Muscle layer of duodenum (tissue), 2 donors: ENCODE measurements at regions not wholly inside any gene's neighbourhood (a gene's known extent, or its start where the extent isn't known, plus 50 kb on each side); places are given as distances from the start of the nearest gene placed in this dataset.

Source experiments
- H3K27ac ChIP-seq: one replicate; pipeline ENCODE4 v1.7.0; 2013; ENCODE audit warnings: mild to moderate bottlenecking, low read length
- H3K27me3 ChIP-seq: one replicate; pipeline ENCODE4 v1.7.0; 2013; ENCODE audit warnings: low read depth, mild to moderate bottlenecking, control low read depth, low read length
- H3K36me3 ChIP-seq, 2 donors: one replicate each; pipeline ENCODE4 v1.7.0; 2013; ENCODE audit warnings: low read length in 2 of 2, control low read depth in 1 of 2, mild to moderate bottlenecking in 1 of 2; ENCODE audit not compliant: insufficient read depth in 2 of 2, control insufficient read depth in 1 of 2
- H3K4me1 ChIP-seq, 2 donors: one replicate each; pipeline ENCODE4 v1.7.0; 2013; ENCODE audit warnings: low read length in 2 of 2, mild to moderate bottlenecking in 2 of 2, control low read depth in 1 of 2, moderate library complexity in 1 of 2; ENCODE audit not compliant: insufficient read depth in 2 of 2, control insufficient read depth in 1 of 2
- H3K4me3 ChIP-seq, 2 donors: one replicate each; pipeline ENCODE4 v1.7.0; 2013; ENCODE audit warnings: low read length in 2 of 2, low read depth in 1 of 2, mild to moderate bottlenecking in 1 of 2
- H3K9me3 ChIP-seq, 2 donors: one replicate each; pipeline ENCODE4 v1.7.0; 2013; ENCODE audit warnings: low read length in 2 of 2, control low read depth in 1 of 2, mild to moderate bottlenecking in 1 of 2; ENCODE audit not compliant: control insufficient read depth in 1 of 2
- donor health status: healthy.

DNA sequence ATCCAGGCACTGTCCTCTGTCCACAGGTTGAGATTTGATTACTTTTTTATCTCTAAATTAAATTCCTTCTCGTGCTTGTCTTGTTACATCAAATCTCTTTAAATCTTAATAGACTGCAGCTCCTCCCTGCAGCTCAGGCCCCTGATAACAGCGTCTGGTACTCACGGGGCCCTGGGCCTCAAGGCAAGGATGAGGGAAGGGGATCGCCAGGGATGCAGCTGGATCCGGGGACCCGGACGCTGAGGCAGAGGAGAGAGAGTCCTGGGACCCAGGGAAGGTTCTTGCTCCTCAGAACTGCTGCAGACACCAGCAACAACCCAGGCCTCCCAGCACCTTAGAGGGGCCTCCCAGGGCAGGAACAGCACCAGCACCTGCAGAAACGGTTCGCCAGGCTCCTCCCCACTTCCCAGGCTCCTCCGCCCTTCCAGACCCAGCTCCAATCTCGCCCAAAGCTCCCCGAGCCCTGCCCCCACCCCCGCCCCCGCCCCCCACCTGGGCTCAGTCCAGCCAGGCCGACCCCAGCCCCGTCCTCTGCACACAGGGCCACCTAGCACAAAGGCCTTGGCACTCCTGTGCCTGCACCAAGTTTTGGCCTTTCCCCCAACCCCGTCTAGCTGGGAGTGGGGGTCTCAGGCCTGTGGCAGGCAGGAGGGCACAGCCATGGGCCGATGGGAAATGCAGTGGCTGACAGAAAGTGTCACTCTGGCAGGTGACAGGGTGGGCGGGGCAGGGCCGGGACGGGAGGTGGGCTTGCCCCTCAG is 60.3 kb upstream of the GALNT9 start:
- no peak overlapping the region for H3K27ac ChIP-seq
- H3K9me3 ChIP-seq, result no peaks in the 10 kb centered on the region
- no peaks in the 10 kb centered on the region for H3K4me1 ChIP-seq
- no peak overlapping the region for H3K4me3 ChIP-seq
- no peaks in the 10 kb centered on the region for H3K36me3 ChIP-seq
- no peaks in the 10 kb centered on the region for H3K27me3 ChIP-seq

DNA sequence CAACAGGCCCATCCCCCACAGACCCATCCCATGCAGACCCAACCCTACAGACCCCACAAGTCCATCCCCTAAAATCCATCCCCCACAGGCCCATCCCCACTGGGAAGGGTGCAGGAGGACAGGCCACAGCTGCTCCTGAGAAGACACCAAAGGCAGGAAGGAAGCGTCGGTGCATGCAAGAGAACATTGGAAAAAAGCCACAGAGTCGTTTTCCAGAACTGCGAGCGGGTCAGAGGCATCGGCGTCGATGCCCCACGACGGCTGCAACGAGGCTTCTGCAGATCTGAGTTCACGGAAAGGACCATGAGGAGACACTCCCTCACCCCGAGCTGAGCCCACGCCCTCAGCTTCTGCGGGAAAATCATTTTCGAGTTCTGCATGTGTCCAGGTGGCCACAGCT is 59.6 kb upstream of the GALNT9 start:
- Histone ChIP-seq H3K9me3 (no peaks in the 10 kb centered on the region), H3K27me3 (no peaks in the 10 kb centered on the region), H3K4me1 (no peaks in the 10 kb centered on the region), H3K36me3 (no peaks in the 10 kb centered on the region), H3K4me3 (no peak overlapping the region), H3K27ac (no peak overlapping the region)

DNA sequence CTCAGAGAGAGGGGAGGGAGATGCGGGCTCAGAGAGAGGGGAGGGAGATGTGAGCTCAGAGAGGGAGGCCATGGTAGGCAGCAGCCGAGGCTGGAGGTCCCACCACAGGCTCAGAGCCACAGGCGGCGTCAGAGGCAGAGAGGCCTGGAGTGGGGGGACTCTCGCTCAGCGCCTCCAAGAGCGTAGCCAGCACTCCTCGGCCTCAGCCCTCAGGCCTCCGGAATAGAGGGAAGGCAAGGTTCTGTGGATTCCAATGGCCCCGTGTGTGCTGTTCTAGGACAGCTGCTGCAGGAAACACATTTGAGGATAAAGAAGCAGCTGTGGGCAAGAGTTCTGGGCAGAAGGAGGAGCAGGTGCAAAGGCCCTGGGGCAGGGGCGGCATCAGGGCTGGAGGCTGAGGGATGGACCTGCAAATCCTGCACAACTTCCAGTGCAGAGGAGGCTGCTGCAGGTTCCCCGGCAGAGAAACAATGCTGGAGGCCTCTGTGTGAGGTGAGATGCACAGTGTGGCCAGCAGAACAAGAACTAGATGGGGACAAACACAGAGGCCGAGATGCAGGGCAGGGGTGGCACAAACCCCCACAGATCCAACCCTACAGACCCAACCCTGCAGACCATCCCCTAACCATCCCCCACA is 59.1 kb upstream of the GALNT9 start:
- H3K36me3 ChIP-seq, result no peaks in the 10 kb centered on the region
- H3K27ac ChIP-seq, result no peak overlapping the region
- H3K4me3 ChIP-seq, result no peak overlapping the region
- no peaks in the 10 kb centered on the region for H3K27me3 ChIP-seq
- H3K9me3 ChIP-seq, result no peaks in the 10 kb centered on the region
- no peaks in the 10 kb centered on the region for H3K4me1 ChIP-seq

DNA sequence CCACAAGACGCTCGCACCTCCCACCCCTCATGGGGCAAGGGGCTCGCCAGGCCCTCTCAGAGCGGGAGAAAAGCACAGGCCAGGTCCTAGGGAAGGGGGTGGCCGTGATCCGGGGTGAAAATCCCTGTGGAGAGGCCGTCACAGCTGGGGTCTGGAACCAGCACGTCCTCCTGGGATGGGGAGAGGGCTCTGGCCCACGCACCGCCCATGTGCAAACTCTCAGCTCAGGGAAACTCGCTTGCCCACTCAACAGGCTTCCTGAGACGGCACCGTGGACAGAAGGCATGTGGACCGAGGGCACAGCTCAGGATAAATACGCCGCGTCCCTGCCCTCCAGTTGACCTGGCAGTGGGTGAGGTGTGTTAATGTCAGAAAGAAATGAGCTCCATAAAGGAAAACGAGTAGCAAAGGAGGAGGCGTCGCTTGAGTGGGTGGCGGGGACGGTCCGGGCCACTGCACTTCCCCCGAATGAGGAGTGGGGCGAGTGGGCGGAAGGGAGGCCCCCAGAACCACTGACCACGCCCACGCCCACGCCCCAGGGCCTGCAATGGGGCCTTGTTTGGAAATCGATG is 57.6 kb upstream of the GALNT9 start:
- no peaks in the 10 kb centered on the region for H3K36me3 ChIP-seq
- no peaks in the 10 kb centered on the region for H3K9me3 ChIP-seq
- H3K4me3 ChIP-seq, result no peak overlapping the region
- H3K4me1 ChIP-seq, result no peaks in the 10 kb centered on the region
- H3K27ac ChIP-seq, result no peak overlapping the region
- H3K27me3 ChIP-seq, result peaks cover 4% of the 10 kb centered on the region

DNA sequence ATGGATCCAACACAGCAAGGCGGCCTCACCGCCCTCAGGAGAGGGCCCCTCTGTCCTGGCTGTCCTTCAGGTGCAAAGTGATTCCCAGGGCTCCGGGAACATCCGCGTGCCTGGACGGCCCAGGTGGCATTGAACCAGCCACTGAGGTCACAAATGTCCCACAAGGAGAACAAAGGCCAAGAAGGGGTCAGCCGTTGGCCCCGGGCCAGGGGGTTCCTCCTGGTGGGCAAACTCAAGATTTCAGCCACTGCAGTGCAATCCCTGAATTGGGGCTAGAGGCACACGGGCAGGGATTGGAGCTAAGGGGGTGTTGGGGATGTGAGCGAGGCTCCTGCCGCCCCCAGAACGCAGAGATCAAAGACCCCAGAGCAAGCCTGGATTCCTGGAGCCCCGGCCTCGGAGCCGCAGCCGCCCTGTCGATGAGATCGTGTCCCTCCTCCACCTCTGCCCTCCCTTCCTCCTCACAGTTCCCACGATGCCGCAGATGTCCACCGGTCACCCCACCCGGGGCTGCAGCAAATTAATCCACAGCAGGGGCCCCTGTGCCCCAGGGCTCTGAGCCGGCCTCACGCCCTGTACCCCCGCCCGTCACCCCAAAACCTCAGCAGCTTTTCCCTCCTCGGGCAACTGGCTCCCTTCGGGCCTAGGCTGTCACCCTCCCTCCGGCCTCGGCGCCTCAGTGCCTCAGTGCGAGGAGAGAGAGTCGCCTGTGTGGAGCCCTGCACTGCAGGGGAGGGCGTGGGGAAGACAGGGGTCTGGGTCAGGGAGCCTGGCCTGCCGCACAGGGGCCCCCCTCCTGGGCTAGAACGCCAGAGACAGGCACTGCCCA is 56.7 kb upstream of the GALNT9 start:
- no peak overlapping the region for H3K4me3 ChIP-seq
- no peaks in the 10 kb centered on the region for H3K36me3 ChIP-seq
- no peak overlapping the region for H3K27ac ChIP-seq
- H3K9me3 ChIP-seq, result no peaks in the 10 kb centered on the region
- H3K27me3 ChIP-seq, result peaks cover 9% of the 10 kb centered on the region
- H3K4me1 ChIP-seq, result no peaks in the 10 kb centered on the region

DNA sequence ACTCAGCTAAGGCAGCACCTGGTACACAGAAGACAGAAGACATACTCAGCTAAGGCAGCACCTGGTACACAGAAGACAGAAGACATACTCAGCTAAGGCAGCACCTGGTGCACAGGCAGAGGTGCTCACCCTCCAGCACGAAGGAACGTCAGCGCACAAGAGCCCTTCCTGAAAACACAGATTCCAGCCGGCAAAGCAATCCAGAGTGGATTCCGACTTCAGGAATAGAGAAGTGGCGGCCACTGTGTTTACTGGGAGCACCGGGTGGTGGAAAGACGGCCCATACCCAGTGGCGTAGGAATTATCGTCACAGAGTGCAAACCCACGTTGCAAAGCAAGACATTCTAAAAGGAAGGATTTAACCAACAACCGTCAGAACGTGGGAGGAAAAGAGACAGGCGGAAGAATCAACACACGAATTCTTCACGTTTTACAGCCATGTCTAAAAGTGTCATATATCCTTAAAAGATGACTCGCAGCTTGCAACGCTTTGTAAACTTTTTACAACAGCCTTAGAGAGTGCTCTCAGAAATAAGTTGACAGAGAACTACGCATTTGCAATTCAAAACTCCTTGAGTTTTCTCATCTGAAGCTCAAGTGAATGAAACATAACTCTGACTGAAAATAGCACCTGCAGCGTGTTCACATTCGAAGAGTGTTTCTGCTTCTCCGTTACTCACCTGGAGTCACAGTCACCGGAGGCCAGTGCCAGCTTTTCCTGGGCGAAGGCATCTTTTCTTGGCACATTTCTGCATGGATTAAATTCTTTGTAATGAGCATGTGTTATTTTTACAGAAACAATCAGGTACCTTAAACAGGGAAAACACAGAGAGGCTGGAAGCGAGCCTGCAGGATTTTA is 55.8 kb upstream of the GALNT9 start:
- H3K27me3 ChIP-seq, result peaks cover 12% of the 10 kb centered on the region
- H3K27ac ChIP-seq, result no peak overlapping the region
- no peak overlapping the region for H3K4me3 ChIP-seq
- no peaks in the 10 kb centered on the region for H3K36me3 ChIP-seq
- H3K4me1 ChIP-seq, result no peaks in the 10 kb centered on the region
- no peaks in the 10 kb centered on the region for H3K9me3 ChIP-seq

DNA sequence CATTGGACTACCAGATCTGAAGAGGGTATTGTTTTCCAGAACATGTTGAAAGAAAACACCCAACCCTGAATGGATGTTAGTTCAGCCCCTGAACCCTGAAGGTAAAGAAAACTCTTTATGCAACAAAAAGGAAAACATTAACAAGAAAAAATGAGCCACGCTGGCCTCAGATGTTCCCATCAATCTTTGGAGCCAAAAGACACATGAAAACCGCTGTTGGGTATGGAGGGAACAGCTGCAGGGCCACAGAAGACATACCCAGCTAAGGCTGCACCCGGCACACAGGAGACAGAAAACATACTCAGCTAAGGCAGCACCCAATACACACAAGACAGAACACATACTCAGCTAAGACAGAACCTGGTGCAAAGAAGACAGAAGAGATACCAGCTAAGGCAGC is 51.3 kb upstream of the GALNT9 start:
- Histone ChIP-seq H3K4me1 (no peaks in the 10 kb centered on the region), H3K27ac (no peak overlapping the region), H3K36me3 (no peaks in the 10 kb centered on the region), H3K9me3 (no peaks in the 10 kb centered on the region), H3K4me3 (no peak overlapping the region), H3K27me3 (peaks cover 20% of the 10 kb centered on the region)

DNA sequence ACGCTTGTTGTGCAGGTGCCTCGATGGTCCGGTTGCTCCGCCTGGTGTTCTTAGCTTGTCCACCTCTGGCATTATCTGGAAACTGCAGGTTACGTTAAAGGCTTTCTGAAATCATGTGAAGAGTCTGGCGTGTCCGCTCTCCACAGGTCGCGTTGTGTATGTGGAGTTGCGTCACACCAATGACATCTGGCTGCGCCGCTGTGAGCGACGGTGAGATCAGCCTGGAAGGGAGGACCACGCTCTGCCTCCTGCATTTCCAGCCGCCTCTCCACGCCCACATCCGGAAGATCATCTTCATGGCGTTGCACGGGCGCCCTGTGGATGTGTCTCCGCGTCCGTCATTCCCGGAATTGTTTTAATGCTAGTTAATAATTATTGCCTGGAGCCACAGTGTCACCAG is 50.6 kb upstream of the GALNT9 start:
- Histone ChIP-seq H3K27ac (no peak overlapping the region), H3K9me3 (no peaks in the 10 kb centered on the region), H3K4me1 (no peaks in the 10 kb centered on the region), H3K4me3 (no peak overlapping the region), H3K27me3 (peaks cover 23% of the 10 kb centered on the region), H3K36me3 (no peaks in the 10 kb centered on the region)

DNA sequence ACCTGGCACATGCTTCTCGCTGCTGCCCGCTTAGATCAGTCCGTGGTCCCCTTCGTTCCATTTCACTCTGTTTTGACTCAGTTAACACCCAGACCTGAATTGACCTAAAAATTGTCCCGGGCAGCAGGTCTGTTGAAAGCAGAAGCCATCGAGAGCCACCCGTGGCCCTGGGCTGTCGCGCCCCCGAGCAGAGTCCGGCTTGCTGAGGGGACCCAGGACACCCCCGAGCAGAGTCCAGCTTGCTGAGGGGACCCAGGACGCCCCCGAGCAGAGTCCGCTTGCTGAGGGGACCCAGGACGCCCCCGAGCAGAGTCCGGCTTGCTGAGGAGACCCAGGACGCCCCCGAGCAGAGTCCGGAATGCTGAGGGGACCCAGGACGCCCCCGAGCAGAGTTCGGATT is 50.2 kb upstream of the GALNT9 start:
- Histone ChIP-seq H3K4me3 (no peak overlapping the region), H3K27ac (no peak overlapping the region), H3K36me3 (no peaks in the 10 kb centered on the region), H3K27me3 (peaks cover 23% of the 10 kb centered on the region), H3K4me1 (no peaks in the 10 kb centered on the region), H3K9me3 (no peaks in the 10 kb centered on the region)
